SK-N-SH (cell line): ENCODE measurements at regions not wholly inside any gene's neighbourhood (a gene's known extent, or its start where the extent isn't known, plus 50 kb on each side); places are given as distances from the start of the nearest gene placed in this dataset.

ENCODE experiments used
- EP300 ChIP-seq, 2 experiments: IDR thresholded peaks; 2 replicates each; pipeline versions ENCODE4 v1.4.0 to v1.6.1; 2012; ENCODE audit warnings: borderline replicate concordance in 1 of 2, low read depth in 1 of 2, low read length in 1 of 2
- FOXM1 ChIP-seq: IDR thresholded peaks from 2 replicates; pipeline ENCODE4 v1.4.0; 2012; ENCODE audit warnings: low read depth, mild to moderate bottlenecking
- GABPA ChIP-seq: IDR thresholded peaks from 2 replicates; pipeline ENCODE4 v1.4.0; 2012; ENCODE audit warnings: low read depth, mild to moderate bottlenecking
- JUND ChIP-seq: IDR thresholded peaks from 2 replicates; pipeline ENCODE4 v1.4.0; 2012
- MXI1 ChIP-seq: IDR thresholded peaks from 2 replicates; pipeline ENCODE4 v1.6.1; 2012; ENCODE audit warnings: mild to moderate bottlenecking, low read depth, low read length, improper control_type of control experiment
- POLR2AphosphoS5 ChIP-seq: IDR thresholded peaks from 2 replicates; pipeline ENCODE4 v1.6.1; 2012; ENCODE audit warnings: low read depth, low read length
- TCF12 ChIP-seq: IDR thresholded peaks from 2 replicates; pipeline ENCODE4 v1.4.0; 2012
- TF ChIP-seq, protein P1 (sequence below): fragments of 200-600 bp; sonication (generic); IDR thresholded peaks from 2 replicates; pipeline ENCODE4 v1.6.1; 2017; ENCODE audit warnings: antibody characterized with exemption, mild to moderate bottlenecking, moderate library complexity
- TF ChIP-seq, protein P2 (sequence below): fragments of 150-350 bp; IDR thresholded peaks from 2 replicates; pipeline ENCODE4 v1.6.1; 2017; ENCODE audit warnings: antibody characterized with exemption, low read length, low read depth, borderline replicate concordance
- TF ChIP-seq, protein P3 (sequence below): IDR thresholded peaks from 2 replicates; pipeline ENCODE4 v1.4.0; 2012; ENCODE audit warnings: low read depth
- TF ChIP-seq, protein P4 (sequence below): fragments of 150-350 bp; IDR thresholded peaks from 2 replicates; pipeline ENCODE4 v1.6.1; 2016; ENCODE audit warnings: mild to moderate bottlenecking, low read depth, low read length
- TF ChIP-seq, protein P5 (sequence below): IDR thresholded peaks from 2 replicates; pipeline ENCODE4 v1.6.1; 2012; ENCODE audit warnings: mild to moderate bottlenecking, low read depth, low read length, moderate library complexity

DNA sequence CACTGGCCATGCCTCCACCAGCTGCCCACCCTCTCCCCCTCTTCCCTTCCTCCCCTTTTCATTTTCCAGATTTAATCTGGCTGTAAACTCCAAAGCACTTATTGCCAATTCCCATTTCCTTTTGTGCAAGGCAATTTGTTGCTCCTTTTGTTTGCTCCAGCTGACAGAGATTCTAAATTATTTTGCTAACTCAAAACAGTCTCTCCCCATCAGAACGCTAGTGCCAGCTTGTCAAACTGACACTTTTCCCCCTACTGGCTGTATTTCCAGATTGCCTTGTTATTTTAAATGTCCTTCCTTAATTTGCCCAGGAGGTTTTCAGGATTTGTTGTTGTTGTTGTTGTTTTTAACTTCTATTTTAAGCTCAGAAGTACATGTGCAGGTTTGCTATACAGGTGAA is 57.0 kb upstream of the PAK1 start:
- TF ChIP-seq, protein P1, sequence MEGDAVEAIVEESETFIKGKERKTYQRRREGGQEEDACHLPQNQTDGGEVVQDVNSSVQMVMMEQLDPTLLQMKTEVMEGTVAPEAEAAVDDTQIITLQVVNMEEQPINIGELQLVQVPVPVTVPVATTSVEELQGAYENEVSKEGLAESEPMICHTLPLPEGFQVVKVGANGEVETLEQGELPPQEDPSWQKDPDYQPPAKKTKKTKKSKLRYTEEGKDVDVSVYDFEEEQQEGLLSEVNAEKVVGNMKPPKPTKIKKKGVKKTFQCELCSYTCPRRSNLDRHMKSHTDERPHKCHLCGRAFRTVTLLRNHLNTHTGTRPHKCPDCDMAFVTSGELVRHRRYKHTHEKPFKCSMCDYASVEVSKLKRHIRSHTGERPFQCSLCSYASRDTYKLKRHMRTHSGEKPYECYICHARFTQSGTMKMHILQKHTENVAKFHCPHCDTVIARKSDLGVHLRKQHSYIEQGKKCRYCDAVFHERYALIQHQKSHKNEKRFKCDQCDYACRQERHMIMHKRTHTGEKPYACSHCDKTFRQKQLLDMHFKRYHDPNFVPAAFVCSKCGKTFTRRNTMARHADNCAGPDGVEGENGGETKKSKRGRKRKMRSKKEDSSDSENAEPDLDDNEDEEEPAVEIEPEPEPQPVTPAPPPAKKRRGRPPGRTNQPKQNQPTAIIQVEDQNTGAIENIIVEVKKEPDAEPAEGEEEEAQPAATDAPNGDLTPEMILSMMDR = peak; percentile 21; the same call in 1 of the 2 replicates
- TF ChIP-seq MXI1 (no peak), TCF12 (no peak), EP300 (IDR thresholded peaks at IDR 0.05; ENCODE audit: borderline replicate concordance in 1 of 2, low read depth in 1 of 2, low read length in 1 of 2) (peak in 1 of 2 experiments; percentile 41; a peak in 1 of 4 replicates), FOXM1 (no peak), GABPA (no peak), POLR2AphosphoS5 (no peak), JUND (no peak)
- TF ChIP-seq, protein P2, sequence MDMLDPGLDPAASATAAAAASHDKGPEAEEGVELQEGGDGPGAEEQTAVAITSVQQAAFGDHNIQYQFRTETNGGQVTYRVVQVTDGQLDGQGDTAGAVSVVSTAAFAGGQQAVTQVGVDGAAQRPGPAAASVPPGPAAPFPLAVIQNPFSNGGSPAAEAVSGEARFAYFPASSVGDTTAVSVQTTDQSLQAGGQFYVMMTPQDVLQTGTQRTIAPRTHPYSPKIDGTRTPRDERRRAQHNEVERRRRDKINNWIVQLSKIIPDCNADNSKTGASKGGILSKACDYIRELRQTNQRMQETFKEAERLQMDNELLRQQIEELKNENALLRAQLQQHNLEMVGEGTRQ = no peak
- TF ChIP-seq, protein P3, sequence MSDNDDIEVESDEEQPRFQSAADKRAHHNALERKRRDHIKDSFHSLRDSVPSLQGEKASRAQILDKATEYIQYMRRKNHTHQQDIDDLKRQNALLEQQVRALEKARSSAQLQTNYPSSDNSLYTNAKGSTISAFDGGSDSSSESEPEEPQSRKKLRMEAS = no peak
- TF ChIP-seq, protein P4, sequence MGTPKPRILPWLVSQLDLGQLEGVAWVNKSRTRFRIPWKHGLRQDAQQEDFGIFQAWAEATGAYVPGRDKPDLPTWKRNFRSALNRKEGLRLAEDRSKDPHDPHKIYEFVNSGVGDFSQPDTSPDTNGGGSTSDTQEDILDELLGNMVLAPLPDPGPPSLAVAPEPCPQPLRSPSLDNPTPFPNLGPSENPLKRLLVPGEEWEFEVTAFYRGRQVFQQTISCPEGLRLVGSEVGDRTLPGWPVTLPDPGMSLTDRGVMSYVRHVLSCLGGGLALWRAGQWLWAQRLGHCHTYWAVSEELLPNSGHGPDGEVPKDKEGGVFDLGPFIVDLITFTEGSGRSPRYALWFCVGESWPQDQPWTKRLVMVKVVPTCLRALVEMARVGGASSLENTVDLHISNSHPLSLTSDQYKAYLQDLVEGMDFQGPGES = no peak
- TF ChIP-seq, protein P5, sequence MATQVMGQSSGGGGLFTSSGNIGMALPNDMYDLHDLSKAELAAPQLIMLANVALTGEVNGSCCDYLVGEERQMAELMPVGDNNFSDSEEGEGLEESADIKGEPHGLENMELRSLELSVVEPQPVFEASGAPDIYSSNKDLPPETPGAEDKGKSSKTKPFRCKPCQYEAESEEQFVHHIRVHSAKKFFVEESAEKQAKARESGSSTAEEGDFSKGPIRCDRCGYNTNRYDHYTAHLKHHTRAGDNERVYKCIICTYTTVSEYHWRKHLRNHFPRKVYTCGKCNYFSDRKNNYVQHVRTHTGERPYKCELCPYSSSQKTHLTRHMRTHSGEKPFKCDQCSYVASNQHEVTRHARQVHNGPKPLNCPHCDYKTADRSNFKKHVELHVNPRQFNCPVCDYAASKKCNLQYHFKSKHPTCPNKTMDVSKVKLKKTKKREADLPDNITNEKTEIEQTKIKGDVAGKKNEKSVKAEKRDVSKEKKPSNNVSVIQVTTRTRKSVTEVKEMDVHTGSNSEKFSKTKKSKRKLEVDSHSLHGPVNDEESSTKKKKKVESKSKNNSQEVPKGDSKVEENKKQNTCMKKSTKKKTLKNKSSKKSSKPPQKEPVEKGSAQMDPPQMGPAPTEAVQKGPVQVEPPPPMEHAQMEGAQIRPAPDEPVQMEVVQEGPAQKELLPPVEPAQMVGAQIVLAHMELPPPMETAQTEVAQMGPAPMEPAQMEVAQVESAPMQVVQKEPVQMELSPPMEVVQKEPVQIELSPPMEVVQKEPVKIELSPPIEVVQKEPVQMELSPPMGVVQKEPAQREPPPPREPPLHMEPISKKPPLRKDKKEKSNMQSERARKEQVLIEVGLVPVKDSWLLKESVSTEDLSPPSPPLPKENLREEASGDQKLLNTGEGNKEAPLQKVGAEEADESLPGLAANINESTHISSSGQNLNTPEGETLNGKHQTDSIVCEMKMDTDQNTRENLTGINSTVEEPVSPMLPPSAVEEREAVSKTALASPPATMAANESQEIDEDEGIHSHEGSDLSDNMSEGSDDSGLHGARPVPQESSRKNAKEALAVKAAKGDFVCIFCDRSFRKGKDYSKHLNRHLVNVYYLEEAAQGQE = no peak
